SU-DHL-6 (cell line): ENCODE measurements at regions not wholly inside any gene's neighbourhood (a gene's known extent, or its start where the extent isn't known, plus 50 kb on each side); places are given as distances from the start of the nearest gene placed in this dataset.

Source experiments
- H2AFZ ChIP-seq: fragments of 200-600 bp; sonication (generic); 2 replicates; pipeline ENCODE4 v1.6.1; 2014; ENCODE audit warnings: low read depth, mild to moderate bottlenecking, moderate library complexity, mixed read lengths, antibody characterized with exemption, low read length; ENCODE audit not compliant: severe bottlenecking
- H3F3A ChIP-seq: fragments of 200-600 bp; shearing (Covaris generic); 2 replicates; pipeline ENCODE4 v1.6.0; 2016; ENCODE audit warnings: antibody characterized with exemption, mild to moderate bottlenecking; ENCODE audit not compliant: insufficient read depth
- H3K27ac ChIP-seq: fragments of 200-600 bp; sonication (generic); 2 replicates; pipeline ENCODE4 v1.5.1; 2016; ENCODE audit warnings: low read depth, mild to moderate bottlenecking, low read length, moderate library complexity, mixed read lengths
- H3K27me3 ChIP-seq: fragments of 200-600 bp; sonication (generic), shearing (Covaris generic); 2 replicates; pipeline ENCODE4 v1.6.0; 2014; ENCODE audit warnings: mild to moderate bottlenecking, low read length
- H3K36me3 ChIP-seq: fragments of 200-600 bp; sonication (generic); 2 replicates; pipeline ENCODE4 v1.6.1; 2014; ENCODE audit warnings: mild to moderate bottlenecking, low read length, mixed read lengths
- H3K4me2 ChIP-seq: fragments of 300-600, 200-600 bp; shearing (Covaris generic), sonication (generic); 2 replicates; pipeline ENCODE4 v1.6.0; 2014; ENCODE audit warnings: low read length, low read depth, mild to moderate bottlenecking; ENCODE audit not compliant: poor library complexity, severe bottlenecking
- H3K4me3 ChIP-seq: fragments of 200-600 bp; sonication (generic); 2 replicates; pipeline ENCODE4 v1.5.1; 2014; ENCODE audit warnings: antibody characterized with exemption, low read length, mild to moderate bottlenecking, mixed read lengths; ENCODE audit not compliant: insufficient read depth, poor library complexity, severe bottlenecking
- H3K79me2 ChIP-seq: fragments of 200-600 bp; sonication (generic); 2 replicates; pipeline ENCODE4 v1.6.1; 2014; ENCODE audit warnings: mild to moderate bottlenecking, low read length, moderate library complexity; ENCODE audit not compliant: insufficient read depth
- H3K9ac ChIP-seq: fragments of 200-600 bp; sonication (generic); 2 replicates; pipeline ENCODE4 v1.7.0; 2014; ENCODE audit warnings: mild to moderate bottlenecking, low read length
- H3K9me2 ChIP-seq: fragments of 200-600 bp; sonication (generic); replicated peaks from 2 replicates; pipeline ENCODE4 v1.6.1; 2014; ENCODE audit warnings: low read length; ENCODE audit not compliant: insufficient read depth
- H3K9me3 ChIP-seq: fragments of 200-600 bp; sonication (generic); 2 replicates; pipeline ENCODE4 v1.6.1; 2014; ENCODE audit warnings: low read length, mixed read lengths; ENCODE audit not compliant: insufficient read depth
- H4K20me1 ChIP-seq: fragments of 200-600 bp; sonication (generic); 2 replicates; pipeline ENCODE4 v1.6.1; 2014; ENCODE audit warnings: low read depth, mild to moderate bottlenecking, antibody characterized with exemption, low read length, moderate library complexity, mixed read lengths
- CTCF ChIP-seq: fragments of 200-600 bp; sonication (generic); IDR thresholded peaks from one replicate; pipeline ENCODE4 v1.5.1; 2017; ENCODE audit warnings: antibody characterized with exemption, mild to moderate bottlenecking, low read length, moderate library complexity; ENCODE audit not compliant: insufficient read depth, poor library complexity, severe bottlenecking
- EZH2phosphoT487 ChIP-seq: fragments of 200-600 bp; sonication (generic), shearing (Covaris generic); conservative IDR thresholded peaks from 2 replicates; pipeline ENCODE4 v1.6.1; 2018; ENCODE audit warnings: mild to moderate bottlenecking, antibody characterized with exemption, low read length, moderate library complexity, mixed read lengths

- no peaks in the 10 kb centered on the region for H3K36me3 ChIP-seq
- no peaks in the 10 kb centered on the region for H3K79me2 ChIP-seq
- no peaks in the 10 kb centered on the region for H3K9me3 ChIP-seq
- no peaks in the 10 kb centered on the region for H3K27me3 ChIP-seq
- no peak overlapping the region for H3K9ac ChIP-seq
- no peaks in the 10 kb centered on the region for H3K9me2 ChIP-seq
- no peak overlapping the region for H2AFZ ChIP-seq
- no peak overlapping the region for H3K4me3 ChIP-seq
- H3K4me2 ChIP-seq: no peak overlapping the region
- H4K20me1 ChIP-seq: no peaks in the 10 kb centered on the region
- no peaks in the 10 kb centered on the region for H3F3A ChIP-seq
- no peak overlapping the region for H3K27ac ChIP-seq
- no peak for TF ChIP-seq EZH2phosphoT487
- no peak for TF ChIP-seq CTCF
Observed at GRCh38 chr9:106693558-106693957, 169.4 kb upstream of the ZNF462 start.

GRCh38 chr9:106696804-106697203 lies 166.2 kb upstream of the ZNF462 start:
- no peaks in the 10 kb centered on the region for H3K79me2 ChIP-seq
- no peak overlapping the region for H3K27ac ChIP-seq
- TF ChIP-seq EZH2phosphoT487 (no peak), CTCF (no peak)
- H3K36me3 ChIP-seq: no peaks in the 10 kb centered on the region
- H3K9me2 ChIP-seq: no peaks in the 10 kb centered on the region
- H3K9me3 ChIP-seq: no peaks in the 10 kb centered on the region
- H4K20me1 ChIP-seq: no peaks in the 10 kb centered on the region
- no peak overlapping the region for H3K9ac ChIP-seq
- H2AFZ ChIP-seq: no peak overlapping the region
- H3K4me2 ChIP-seq: no peak overlapping the region
- no peak overlapping the region for H3K4me3 ChIP-seq
- no peaks in the 10 kb centered on the region for H3K27me3 ChIP-seq
- no peaks in the 10 kb centered on the region for H3F3A ChIP-seq

GRCh38 chr9:106697390-106697749 lies 165.6 kb upstream of the ZNF462 start:
- Histone ChIP-seq H3K79me2 (no peaks in the 10 kb centered on the region), H3K9ac (no peak overlapping the region), H2AFZ (no peak overlapping the region), H3K9me2 (no peaks in the 10 kb centered on the region), H3K27ac (no peak overlapping the region), H3K9me3 (no peaks in the 10 kb centered on the region), H3K4me2 (no peak overlapping the region), H3K27me3 (no peaks in the 10 kb centered on the region), H3K4me3 (no peak overlapping the region), H4K20me1 (no peaks in the 10 kb centered on the region), H3K36me3 (no peaks in the 10 kb centered on the region), H3F3A (no peaks in the 10 kb centered on the region)
- TF ChIP-seq CTCF (no peak), EZH2phosphoT487 (no peak)
